ENCODE measurements at regions not wholly inside any gene's neighbourhood (a gene's known extent, or its start where the extent isn't known, plus 50 kb on each side); places are given as distances from the start of the nearest gene placed in this dataset.

GRCh38 chr9:2494562-2494961, 127.0 kb upstream of the VLDLR start:
- ATAC-seq: peak; percentile 90
- TF ChIP-seq NANOG (IDR thresholded peaks at IDR 0.05; ENCODE audit: borderline replicate concordance) (no peak), POLR2AphosphoS5 (IDR thresholded peaks at IDR 0.05; ENCODE audit: low read depth) (no peak), EZH2 (IDR thresholded peaks at IDR 0.05; ENCODE audit: low read depth, unreplicated experiment) (no peak), CREB1 (CRISPR knock-in tag; IDR thresholded peaks at IDR 0.05; ENCODE audit: low read depth) (no peak), ZNF114 (CRISPR knock-in tag; IDR thresholded peaks at IDR 0.05) (no peak), JUNB (IDR thresholded peaks at IDR 0.05; ENCODE audit: unreplicated experiment) (no peak), EZH2phosphoT487 (IDR thresholded peaks at IDR 0.05; ENCODE audit: unreplicated experiment) (no peak), STAT1 (IDR thresholded peaks at IDR 0.05; ENCODE audit: unreplicated experiment) (no peak)
- TF ChIP-seq, protein P1, sequence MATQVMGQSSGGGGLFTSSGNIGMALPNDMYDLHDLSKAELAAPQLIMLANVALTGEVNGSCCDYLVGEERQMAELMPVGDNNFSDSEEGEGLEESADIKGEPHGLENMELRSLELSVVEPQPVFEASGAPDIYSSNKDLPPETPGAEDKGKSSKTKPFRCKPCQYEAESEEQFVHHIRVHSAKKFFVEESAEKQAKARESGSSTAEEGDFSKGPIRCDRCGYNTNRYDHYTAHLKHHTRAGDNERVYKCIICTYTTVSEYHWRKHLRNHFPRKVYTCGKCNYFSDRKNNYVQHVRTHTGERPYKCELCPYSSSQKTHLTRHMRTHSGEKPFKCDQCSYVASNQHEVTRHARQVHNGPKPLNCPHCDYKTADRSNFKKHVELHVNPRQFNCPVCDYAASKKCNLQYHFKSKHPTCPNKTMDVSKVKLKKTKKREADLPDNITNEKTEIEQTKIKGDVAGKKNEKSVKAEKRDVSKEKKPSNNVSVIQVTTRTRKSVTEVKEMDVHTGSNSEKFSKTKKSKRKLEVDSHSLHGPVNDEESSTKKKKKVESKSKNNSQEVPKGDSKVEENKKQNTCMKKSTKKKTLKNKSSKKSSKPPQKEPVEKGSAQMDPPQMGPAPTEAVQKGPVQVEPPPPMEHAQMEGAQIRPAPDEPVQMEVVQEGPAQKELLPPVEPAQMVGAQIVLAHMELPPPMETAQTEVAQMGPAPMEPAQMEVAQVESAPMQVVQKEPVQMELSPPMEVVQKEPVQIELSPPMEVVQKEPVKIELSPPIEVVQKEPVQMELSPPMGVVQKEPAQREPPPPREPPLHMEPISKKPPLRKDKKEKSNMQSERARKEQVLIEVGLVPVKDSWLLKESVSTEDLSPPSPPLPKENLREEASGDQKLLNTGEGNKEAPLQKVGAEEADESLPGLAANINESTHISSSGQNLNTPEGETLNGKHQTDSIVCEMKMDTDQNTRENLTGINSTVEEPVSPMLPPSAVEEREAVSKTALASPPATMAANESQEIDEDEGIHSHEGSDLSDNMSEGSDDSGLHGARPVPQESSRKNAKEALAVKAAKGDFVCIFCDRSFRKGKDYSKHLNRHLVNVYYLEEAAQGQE (IDR thresholded peaks at IDR 0.05; ENCODE audit: unreplicated experiment): no peak

DNA sequence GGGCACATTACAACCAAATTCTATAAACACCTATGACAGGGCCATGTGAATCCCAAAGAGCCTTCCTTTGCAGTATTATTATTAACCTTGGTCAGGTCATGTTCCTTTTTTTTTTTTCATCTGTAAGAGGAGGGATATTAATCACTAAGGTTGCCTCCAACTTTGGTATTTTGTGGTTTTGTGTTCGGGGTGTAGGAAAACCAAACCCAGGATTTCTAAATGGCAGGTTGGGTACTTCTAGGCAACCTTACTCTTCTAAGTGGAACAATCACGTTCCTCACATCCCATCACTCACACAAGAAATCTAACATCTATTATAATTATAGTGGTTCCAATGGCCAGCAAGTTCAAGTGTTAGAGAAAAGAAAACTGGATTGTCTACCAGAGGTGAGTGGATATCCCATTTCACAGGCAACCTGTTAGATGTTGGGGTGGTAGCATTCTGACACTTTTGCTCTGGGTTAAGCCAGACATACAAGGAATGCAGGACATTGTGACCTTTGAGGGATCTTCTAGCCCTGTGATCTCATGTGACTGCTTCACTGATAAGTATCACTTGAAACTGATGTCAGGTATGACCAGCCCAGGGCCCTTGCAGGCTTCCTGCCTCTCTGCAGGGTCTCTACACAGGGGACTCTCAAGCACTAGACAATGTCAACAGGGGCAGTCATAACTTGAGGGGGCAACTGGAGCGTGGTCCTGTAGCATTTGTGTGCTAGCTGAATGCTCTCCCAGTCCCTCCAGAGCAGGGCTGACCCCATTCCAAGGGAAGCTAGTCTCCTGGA, 126.2 kb upstream of the VLDLR start:
- ATAC-seq: no peak
- Mint-ChIP-seq H3K27me3 (ENCODE audit: insufficient read depth, low read depth, poor library complexity) (no peaks in the 10 kb centered on the region), H3K36me3 (ENCODE audit: low read depth) (peaks cover 22% of the 10 kb centered on the region), H3K27ac (no peak overlapping the region), H3K4me1 (peaks cover 19% of the 10 kb centered on the region), H3K9me3 (no peaks in the 10 kb centered on the region), H3K4me3 (no peak overlapping the region)
- H3K79me2 ChIP-seq (replicated peaks; ENCODE audit: insufficient read depth): no peaks in the 10 kb centered on the region
- no peak overlapping the region for H3K4me2 ChIP-seq
- no peak overlapping the region for H3K4me3 ChIP-seq
- H3K9me2 ChIP-seq (ENCODE audit: insufficient read depth): peaks cover 5% of the 10 kb centered on the region; the same call in 1 of the 2 replicates
- H3K36me3 ChIP-seq (ENCODE audit: insufficient read depth): 0 out of 2 replicates have a peak, but pooled peaks cover 3% of the 10 kb centered on the region
- H3K4me1 ChIP-seq (ENCODE audit: insufficient read depth): peaks cover 7% of the 10 kb centered on the region
- no peak overlapping the region for H2AFZ ChIP-seq
- H4K20me1 ChIP-seq (replicated peaks; ENCODE audit: insufficient read depth): no peaks in the 10 kb centered on the region
- no peaks in the 10 kb centered on the region for H3F3A ChIP-seq (replicated peaks; ENCODE audit: low read depth)
- no peak for DNase-seq (ENCODE audit: low spot score)
- H3K27me3 ChIP-seq (ENCODE audit: insufficient read depth): no peaks in the 10 kb centered on the region
- no peak overlapping the region for H3K27ac ChIP-seq (ENCODE audit: low read depth)
- TF ChIP-seq, protein P2, sequence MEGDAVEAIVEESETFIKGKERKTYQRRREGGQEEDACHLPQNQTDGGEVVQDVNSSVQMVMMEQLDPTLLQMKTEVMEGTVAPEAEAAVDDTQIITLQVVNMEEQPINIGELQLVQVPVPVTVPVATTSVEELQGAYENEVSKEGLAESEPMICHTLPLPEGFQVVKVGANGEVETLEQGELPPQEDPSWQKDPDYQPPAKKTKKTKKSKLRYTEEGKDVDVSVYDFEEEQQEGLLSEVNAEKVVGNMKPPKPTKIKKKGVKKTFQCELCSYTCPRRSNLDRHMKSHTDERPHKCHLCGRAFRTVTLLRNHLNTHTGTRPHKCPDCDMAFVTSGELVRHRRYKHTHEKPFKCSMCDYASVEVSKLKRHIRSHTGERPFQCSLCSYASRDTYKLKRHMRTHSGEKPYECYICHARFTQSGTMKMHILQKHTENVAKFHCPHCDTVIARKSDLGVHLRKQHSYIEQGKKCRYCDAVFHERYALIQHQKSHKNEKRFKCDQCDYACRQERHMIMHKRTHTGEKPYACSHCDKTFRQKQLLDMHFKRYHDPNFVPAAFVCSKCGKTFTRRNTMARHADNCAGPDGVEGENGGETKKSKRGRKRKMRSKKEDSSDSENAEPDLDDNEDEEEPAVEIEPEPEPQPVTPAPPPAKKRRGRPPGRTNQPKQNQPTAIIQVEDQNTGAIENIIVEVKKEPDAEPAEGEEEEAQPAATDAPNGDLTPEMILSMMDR (conservative IDR thresholded peaks at IDR 0.05; ENCODE audit: low read depth in 2 of 2): no peak
- TF ChIP-seq EZH2phosphoT487 (IDR thresholded peaks at IDR 0.05; ENCODE audit: unreplicated experiment) (no peak), POLR2AphosphoS5 (IDR thresholded peaks at IDR 0.05; ENCODE audit: low read depth) (no peak), ZNF114 (CRISPR knock-in tag; IDR thresholded peaks at IDR 0.05) (no peak), ETS1 (IDR thresholded peaks at IDR 0.05) (no peak), JUNB (IDR thresholded peaks at IDR 0.05; ENCODE audit: unreplicated experiment) (no peak), STAT1 (IDR thresholded peaks at IDR 0.05; ENCODE audit: unreplicated experiment) (no peak), ZNF331 (CRISPR knock-in tag; IDR thresholded peaks at IDR 0.05; ENCODE audit: low read depth) (no peak), NANOG (IDR thresholded peaks at IDR 0.05; ENCODE audit: borderline replicate concordance) (no peak)
- TF ChIP-seq, protein P1 (IDR thresholded peaks at IDR 0.05; ENCODE audit: unreplicated experiment): no peak

More at GRCh38 chr9:2494562-2494961, 127.0 kb upstream of the VLDLR start:
- Mint-ChIP-seq H3K9me3 (no peaks in the 10 kb centered on the region), H3K4me1 (peaks cover 26% of the 10 kb centered on the region), H3K36me3 (ENCODE audit: low read depth) (peaks cover 22% of the 10 kb centered on the region), H3K27ac (no peak overlapping the region), H3K27me3 (ENCODE audit: insufficient read depth, low read depth, poor library complexity) (no peaks in the 10 kb centered on the region), H3K4me3 (no peak overlapping the region)
- H4K20me1 ChIP-seq (replicated peaks; ENCODE audit: insufficient read depth): no peaks in the 10 kb centered on the region
- H2AFZ ChIP-seq: no peak overlapping the region
- H3K4me2 ChIP-seq: no peak overlapping the region
- no peak overlapping the region for H3K4me3 ChIP-seq
- no peaks in the 10 kb centered on the region for H3K27me3 ChIP-seq (ENCODE audit: insufficient read depth)
- H3K9me2 ChIP-seq (ENCODE audit: insufficient read depth): peaks cover 5% of the 10 kb centered on the region; the same call in 1 of the 2 replicates
- peaks cover 7% of the 10 kb centered on the region for H3K4me1 ChIP-seq (ENCODE audit: insufficient read depth)
- peak; percentile 53 for DNase-seq (ENCODE audit: low spot score)
- no peak overlapping the region for H3K27ac ChIP-seq (ENCODE audit: low read depth)
- no peaks in the 10 kb centered on the region for H3F3A ChIP-seq (replicated peaks; ENCODE audit: low read depth)
- no peaks in the 10 kb centered on the region for H3K79me2 ChIP-seq (replicated peaks; ENCODE audit: insufficient read depth)
- H3K36me3 ChIP-seq (ENCODE audit: insufficient read depth): 0 out of 2 replicates have a peak, but pooled peaks cover 3% of the 10 kb centered on the region
